Chondrocyte (in vitro differentiated cells): ENCODE measurements at regions not wholly inside any gene's neighbourhood (a gene's known extent, or its start where the extent isn't known, plus 50 kb on each side); places are given as distances from the start of the nearest gene placed in this dataset.
"Not testable (repeated sequence)": the region's sequence is repeated elsewhere in the genome, so short reads cannot be mapped to it uniquely, and the experiment has no call there.

ENCODE experiments used
- DNase-seq: peaks from one replicate; pipeline ENCODE4 v3.0.0; 2021; ENCODE audit warnings: mixed read lengths, low spot score
- H3K27ac Mint-ChIP-seq: one replicate; pipeline ENCODE4 v1.8.0; 2021; ENCODE audit warnings: mild to moderate bottlenecking, moderate library complexity, mixed read lengths; ENCODE audit not compliant: unreplicated experiment
- H3K27me3 Mint-ChIP-seq: 2 replicates; pipeline ENCODE4 v1.8.0; 2021; ENCODE audit warnings: low read depth, mixed read lengths
- H3K36me3 Mint-ChIP-seq: 2 replicates; pipeline ENCODE4 v1.8.0; 2021; ENCODE audit warnings: low read depth, mixed read lengths
- H3K4me1 Mint-ChIP-seq: 2 replicates; pipeline ENCODE4 v1.8.0; 2021; ENCODE audit warnings: low read depth, mild to moderate bottlenecking, mixed read lengths
- H3K4me3 Mint-ChIP-seq: one replicate; pipeline ENCODE4 v1.8.0; 2021; ENCODE audit warnings: mild to moderate bottlenecking, moderate library complexity, mixed read lengths; ENCODE audit not compliant: unreplicated experiment
- H3K9me3 Mint-ChIP-seq: 2 replicates; pipeline ENCODE4 v1.8.0; 2021; ENCODE audit warnings: low read depth, mixed read lengths
- CTCF ChIP-seq: fragments of 200-600 bp; sonication (generic); IDR thresholded peaks from 2 replicates; pipeline ENCODE4 v1.5.0; 2021; ENCODE audit warnings: antibody characterized with exemption, mild to moderate bottlenecking, moderate library complexity

DNA sequence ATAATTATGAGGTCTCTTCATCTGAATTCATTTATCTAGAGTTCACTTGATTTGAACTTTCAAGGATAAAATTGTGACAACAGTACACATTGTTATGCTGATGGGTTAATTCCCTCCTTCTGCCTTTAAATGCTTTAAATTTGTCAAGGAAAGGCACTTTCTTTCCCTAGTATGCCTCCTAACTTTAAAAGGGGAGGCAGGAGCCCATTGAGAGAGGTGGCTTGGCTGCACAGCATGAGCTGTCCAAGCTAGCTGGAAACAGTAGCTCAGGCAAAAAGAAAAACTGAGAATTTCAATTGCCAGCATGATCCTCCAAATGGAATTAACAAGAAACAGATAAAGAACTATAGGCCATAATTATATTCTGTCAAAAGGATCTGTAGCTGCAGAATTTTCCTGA, 243.3 kb upstream of the GRIK2 start:
- H3K4me3 Mint-ChIP-seq = no peak overlapping the region
- DNase-seq = no peak
- H3K27me3 Mint-ChIP-seq = no peaks in the 10 kb centered on the region
- H3K4me1 Mint-ChIP-seq = peaks cover 14% of the 10 kb centered on the region
- no peaks in the 10 kb centered on the region for H3K36me3 Mint-ChIP-seq
- no peaks in the 10 kb centered on the region for H3K9me3 Mint-ChIP-seq
- H3K27ac Mint-ChIP-seq = no peak overlapping the region
- TF ChIP-seq CTCF = no peak

DNA sequence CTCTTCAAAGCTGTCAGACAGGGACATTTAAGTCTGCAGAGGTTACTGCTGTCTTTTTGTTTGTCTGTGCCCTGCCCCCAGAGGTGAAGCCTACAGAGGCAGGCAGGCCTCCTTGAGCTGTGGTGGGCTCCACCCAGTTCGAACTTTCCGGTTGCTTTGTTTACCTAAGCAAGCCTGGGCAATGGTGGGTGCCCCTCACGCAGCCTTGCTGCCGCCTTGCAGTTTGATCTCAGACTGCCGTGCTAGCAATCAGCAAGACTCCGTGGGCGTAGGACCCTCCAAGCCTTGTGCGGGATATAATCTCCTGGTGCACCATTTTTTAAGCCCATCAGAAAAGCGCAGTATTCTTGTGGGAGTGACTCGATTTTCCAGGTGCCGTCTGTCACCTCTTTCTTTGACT, 235.9 kb upstream of the GRIK2 start:
- not testable (repeated sequence) for H3K4me1 Mint-ChIP-seq, H3K36me3 Mint-ChIP-seq, H3K4me3 Mint-ChIP-seq, DNase-seq, H3K27me3 Mint-ChIP-seq, H3K27ac Mint-ChIP-seq
- H3K9me3 Mint-ChIP-seq = peaks cover 10% of the 10 kb centered on the region

- no peak overlapping the region for H3K4me3 Mint-ChIP-seq
- no peaks in the 10 kb centered on the region for H3K4me1 Mint-ChIP-seq
- no peaks in the 10 kb centered on the region for H3K36me3 Mint-ChIP-seq
- H3K27me3 Mint-ChIP-seq = no peaks in the 10 kb centered on the region
- no peak overlapping the region for H3K27ac Mint-ChIP-seq
- no peak for TF ChIP-seq CTCF
- no peak for DNase-seq
- H3K9me3 Mint-ChIP-seq = no peaks in the 10 kb centered on the region
Measured at GRCh38 chr6:101163611-101164010, 229.9 kb upstream of the GRIK2 start.

DNA sequence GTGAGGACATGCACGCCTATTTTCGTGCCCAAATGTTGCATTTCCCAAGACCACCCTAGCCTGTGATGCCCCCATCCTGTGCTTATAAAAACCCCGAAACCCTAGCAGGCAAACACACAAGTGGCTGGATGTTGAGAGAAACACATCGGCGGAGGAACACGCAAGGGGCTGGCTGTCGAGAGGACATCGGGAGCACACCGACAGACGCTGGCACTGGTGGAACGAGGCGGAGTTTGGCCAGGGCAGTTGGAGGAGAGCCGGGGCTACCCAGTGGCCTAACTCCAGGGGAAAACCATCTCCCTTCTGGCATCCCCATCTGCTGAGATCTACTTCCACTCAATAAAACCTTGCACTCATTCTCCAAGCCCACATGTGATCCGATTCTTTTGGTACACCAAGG, 225.9 kb upstream of the GRIK2 start:
- H3K4me1 Mint-ChIP-seq = no peaks in the 10 kb centered on the region
- no peak for TF ChIP-seq CTCF
- no peak for DNase-seq
- H3K36me3 Mint-ChIP-seq = peaks cover 6% of the 10 kb centered on the region
- H3K4me3 Mint-ChIP-seq = no peak overlapping the region
- H3K27ac Mint-ChIP-seq = no peak overlapping the region
- H3K27me3 Mint-ChIP-seq = no peaks in the 10 kb centered on the region
- H3K9me3 Mint-ChIP-seq = peaks cover 20% of the 10 kb centered on the region

DNA sequence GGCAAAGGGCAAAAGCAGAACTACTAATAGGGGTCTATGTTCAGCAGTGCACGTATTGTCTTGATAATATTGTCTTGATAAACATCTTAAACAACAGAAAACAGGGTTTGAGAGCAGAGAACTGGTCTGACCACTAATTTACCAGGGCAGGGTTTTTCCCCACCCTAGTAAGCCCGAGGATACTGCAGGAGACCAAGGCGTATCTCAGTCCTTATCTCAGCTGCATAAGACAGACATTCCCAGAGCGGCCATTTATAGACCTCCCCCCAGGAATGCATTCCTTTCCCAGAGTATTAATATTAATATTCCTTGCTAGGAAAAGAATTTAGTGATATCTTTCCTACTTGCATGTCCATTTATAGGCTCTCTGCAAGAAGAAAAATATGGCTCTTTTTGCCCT, 222.5 kb upstream of the GRIK2 start:
- H3K27ac Mint-ChIP-seq, H3K4me3 Mint-ChIP-seq, H3K27me3 Mint-ChIP-seq, DNase-seq, H3K4me1 Mint-ChIP-seq, H3K36me3 Mint-ChIP-seq: not testable (repeated sequence)
- H3K9me3 Mint-ChIP-seq = peaks cover 23% of the 10 kb centered on the region

- no peaks in the 10 kb centered on the region for H3K36me3 Mint-ChIP-seq
- no peak for DNase-seq
- H3K27ac Mint-ChIP-seq = no peak overlapping the region
- peaks cover 4% of the 10 kb centered on the region for H3K4me1 Mint-ChIP-seq
- H3K4me3 Mint-ChIP-seq = no peak overlapping the region
- no peaks in the 10 kb centered on the region for H3K9me3 Mint-ChIP-seq
- H3K27me3 Mint-ChIP-seq = no peaks in the 10 kb centered on the region
- TF ChIP-seq CTCF = no peak
Measured at GRCh38 chr6:101178748-101179147, 214.8 kb upstream of the GRIK2 start.
